HepG2 (cell line): ENCODE measurements at regions not wholly inside any gene's neighbourhood (a gene's known extent, or its start where the extent isn't known, plus 50 kb on each side); places are given as distances from the start of the nearest gene placed in this dataset.

ENCODE experiments used
- ARID4A ChIP-seq: sonication (generic); formaldehyde crosslinking; IDR thresholded peaks from 2 replicates; pipeline ENCODE4 v1.5.0; 2020; ENCODE audit warnings: mild to moderate bottlenecking, missing genetic modification reagents, borderline replicate concordance
- ARNT2 ChIP-seq: sonication (generic); formaldehyde crosslinking; IDR thresholded peaks from 2 replicates; pipeline ENCODE4 v1.8.0; 2022; ENCODE audit warnings: mild to moderate bottlenecking, low read depth, missing genetic modification reagents, moderate library complexity
- DMAP1 ChIP-seq: IDR thresholded peaks from 2 replicates; pipeline ENCODE4 v1.6.1; 2016
- GABPB1 ChIP-seq: IDR thresholded peaks from 2 replicates; pipeline ENCODE4 v1.6.1; 2016; ENCODE audit warnings: mild to moderate bottlenecking, missing genetic modification reagents, moderate library complexity, missing compliant biosample characterization
- HDAC1 ChIP-seq: sonication (generic); formaldehyde crosslinking; IDR thresholded peaks from 2 replicates; pipeline ENCODE4 v1.5.1; 2020; ENCODE audit warnings: mild to moderate bottlenecking, missing genetic modification reagents
- KDM2A ChIP-seq: sonication (generic); formaldehyde crosslinking; IDR thresholded peaks from 2 replicates; pipeline ENCODE4 v1.4.0; 2020; ENCODE audit warnings: low read depth, missing genetic modification reagents, borderline replicate concordance
- PATZ1 ChIP-seq: sonication (generic); formaldehyde crosslinking; IDR thresholded peaks from 2 replicates; pipeline ENCODE4 v1.4.0; 2020; ENCODE audit warnings: missing genetic modification reagents
- POLR2A ChIP-seq, 2 experiments: IDR thresholded peaks; 2 replicates each; pipeline ENCODE4 v1.6.1; 2011; ENCODE audit warnings: low read depth in 2 of 2, low read length in 2 of 2, mild to moderate bottlenecking in 1 of 2, moderate library complexity in 1 of 2; ENCODE audit not compliant: insufficient read depth in 1 of 2
- SRY ChIP-seq: sonication (generic); formaldehyde crosslinking; IDR thresholded peaks from 2 replicates; pipeline ENCODE4 v1.8.0; 2022; ENCODE audit warnings: mild to moderate bottlenecking, missing genetic modification reagents
- ZBTB7B ChIP-seq: sonication (generic); formaldehyde crosslinking; IDR thresholded peaks from 2 replicates; pipeline ENCODE4 v1.4.0; 2020; ENCODE audit warnings: missing genetic modification reagents
- ZFX ChIP-seq: sonication (generic); formaldehyde crosslinking; IDR thresholded peaks from 2 replicates; pipeline ENCODE4 v1.4.0; 2020; ENCODE audit warnings: mild to moderate bottlenecking, low read depth, missing genetic modification reagents, moderate library complexity
- ZFY ChIP-seq: sonication (generic); formaldehyde crosslinking; IDR thresholded peaks from 2 replicates; pipeline ENCODE4 v1.4.0; 2020; ENCODE audit warnings: missing genetic modification reagents
- ZNF430 ChIP-seq: sonication (generic); formaldehyde crosslinking; IDR thresholded peaks from 2 replicates; pipeline ENCODE4 v1.9.0; 2021; ENCODE audit warnings: mild to moderate bottlenecking, missing genetic modification reagents
- ZNF687 ChIP-seq: sonication (generic); formaldehyde crosslinking; IDR thresholded peaks from 2 replicates; pipeline ENCODE4 v1.5.1; 2020; ENCODE audit warnings: mild to moderate bottlenecking, missing genetic modification reagents, moderate library complexity
- TF ChIP-seq, protein P1 (sequence below): sonication (generic); formaldehyde crosslinking; IDR thresholded peaks from 2 replicates; pipeline ENCODE4 v1.8.0; 2022; ENCODE audit warnings: mild to moderate bottlenecking, missing genetic modification reagents; ENCODE audit not compliant: insufficient replicate concordance

GRCh38 chr3:75435794-75436400 is 228.2 kb upstream of the FRG2C start (continued):
- TF ChIP-seq, protein P1, sequence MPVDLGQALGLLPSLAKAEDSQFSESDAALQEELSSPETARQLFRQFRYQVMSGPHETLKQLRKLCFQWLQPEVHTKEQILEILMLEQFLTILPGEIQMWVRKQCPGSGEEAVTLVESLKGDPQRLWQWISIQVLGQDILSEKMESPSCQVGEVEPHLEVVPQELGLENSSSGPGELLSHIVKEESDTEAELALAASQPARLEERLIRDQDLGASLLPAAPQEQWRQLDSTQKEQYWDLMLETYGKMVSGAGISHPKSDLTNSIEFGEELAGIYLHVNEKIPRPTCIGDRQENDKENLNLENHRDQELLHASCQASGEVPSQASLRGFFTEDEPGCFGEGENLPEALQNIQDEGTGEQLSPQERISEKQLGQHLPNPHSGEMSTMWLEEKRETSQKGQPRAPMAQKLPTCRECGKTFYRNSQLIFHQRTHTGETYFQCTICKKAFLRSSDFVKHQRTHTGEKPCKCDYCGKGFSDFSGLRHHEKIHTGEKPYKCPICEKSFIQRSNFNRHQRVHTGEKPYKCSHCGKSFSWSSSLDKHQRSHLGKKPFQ: peak; percentile 53
- TF ChIP-seq ZBTB7B (CRISPR knock-in tag): 0 out of 2 replicates have a peak, but pooled peaks have one; percentile 47
- 0 out of 2 replicates have a peak, but pooled peaks have one; percentile 39 for TF ChIP-seq DMAP1 (CRISPR knock-in tag)
- peak; percentile 62; the same call in 1 of the 2 replicates for TF ChIP-seq KDM2A (CRISPR knock-in tag)
- TF ChIP-seq SRY (CRISPR knock-in tag): peak; percentile 20; the same call in 1 of the 2 replicates
- 0 out of 2 replicates have a peak, but pooled peaks have one; percentile 40 for TF ChIP-seq HDAC1 (CRISPR knock-in tag)
- TF ChIP-seq PATZ1 (CRISPR knock-in tag): peak; percentile 21; the same call in 1 of the 2 replicates
- peak; percentile 27; the same call in 1 of the 2 replicates for TF ChIP-seq ARID4A (CRISPR knock-in tag)
- peak; percentile 61; the same call in 1 of the 2 replicates for TF ChIP-seq ZNF687 (CRISPR knock-in tag)
- 0 out of 2 replicates have a peak, but pooled peaks have one; percentile 23 for TF ChIP-seq ZNF430
- TF ChIP-seq ARNT2 (CRISPR knock-in tag): peak; percentile 43; the same call in 1 of the 2 replicates
- TF ChIP-seq ZFY (CRISPR knock-in tag): 0 out of 2 replicates have a peak, but pooled peaks have one; percentile 41
- TF ChIP-seq GABPB1 (CRISPR knock-in tag): peak; percentile 48; the same call in 1 of the 2 replicates
- TF ChIP-seq POLR2A (IDR thresholded peaks at IDR 0.05; ENCODE audit: insufficient read depth in 1 of 2, low read depth in 2 of 2, low read length in 2 of 2): peak in 1 of 2 experiments; percentile 41; a peak in 1 of 4 replicates
- TF ChIP-seq ZFX (CRISPR knock-in tag): peak; percentile 57; the same call in 1 of the 2 replicates
